DOHH2 (cell line): ENCODE measurements at regions not wholly inside any gene's neighbourhood (a gene's known extent, or its start where the extent isn't known, plus 50 kb on each side); places are given as distances from the start of the nearest gene placed in this dataset.

Experiments
- CTCF ChIP-seq: fragments of 200-600 bp; sonication (generic); IDR thresholded peaks from one replicate; pipeline ENCODE4 v1.5.1; 2014; ENCODE audit warnings: antibody characterized with exemption, mild to moderate bottlenecking, low read depth, low read length; ENCODE audit not compliant: poor library complexity, severe bottlenecking
- EZH2phosphoT487 ChIP-seq: fragments of 200-600 bp; sonication (generic); IDR thresholded peaks from 2 replicates; pipeline ENCODE4 v1.6.1; 2017; ENCODE audit warnings: borderline replicate concordance, mild to moderate bottlenecking, antibody characterized with exemption, low read length, moderate library complexity, mixed read lengths

- TF ChIP-seq CTCF (no peak), EZH2phosphoT487 (no peak)
Observed at GRCh38 chr3:34267088-34267487, 468.7 kb downstream of the PDCD6IP start.
